HCT116 (cell line): ENCODE measurements at regions not wholly inside any gene's neighbourhood (a gene's known extent, or its start where the extent isn't known, plus 50 kb on each side); places are given as distances from the start of the nearest gene placed in this dataset.

Experiments used
- ATAC-seq: fragments of 200-7000 bp; cut with Tn5 transposase; 2 replicates; pipeline ENCODE4 v1.9.1; 2020; ENCODE audit warnings: mild to moderate bottlenecking, moderate library complexity
- BruUV-seq: library from RNA; stranded (reverse); fragments of 400-500 nt; replicated peaks from 2 replicates; lab custom pipeline; 2021; lab: Mats Ljungman, UMichigan
- CTCF ChIA-PET: fragments of 300-600 bp; sonication (Branson Sonifier 250); formaldehyde crosslinking; loops from one replicate; lab custom pipeline; 2021; ENCODE audit warnings: antibody characterized with exemption; lab: Charles Lee
- POLR2A ChIA-PET: fragments of 300-600, 350-600 bp; sonication (Branson Sonifier 250); formaldehyde crosslinking; loops from one replicate; lab custom pipeline; 2021; ENCODE audit warnings: antibody characterized with exemption; lab: Charles Lee
- RAD21 ChIA-PET, 2 experiments: fragments of 300-600 bp; sonication (Branson Sonifier 250); formaldehyde crosslinking; loops; one replicate each; lab custom pipeline; 2023; ENCODE audit warnings: low total read pairs in 2 of 2; ENCODE audit not compliant: uncharacterized antibody in 2 of 2, unreplicated experiment in 2 of 2, low non-redundant PET in 1 of 2; lab: Charles Lee
- DNase-seq: peaks from one replicate; pipeline ENCODE4 v3.0.0-alpha.2; 2010; ENCODE audit warnings: low read depth, low spot score
- H2AFZ ChIP-seq: fragments of 200-600 bp; shearing (Covaris generic), sonication (generic); 2 replicates; pipeline ENCODE4 v1.6.1; 2017; ENCODE audit warnings: low read depth, mixed run types, mixed read lengths, antibody characterized with exemption, low read length; ENCODE audit not compliant: poor library complexity, severe bottlenecking
- H3K27ac ChIP-seq: 2 replicates; pipeline ENCODE4 v1.5.1; 2012; ENCODE audit warnings: low read depth, low read length
- H3K27me3 ChIP-seq: fragments of 200-600 bp; sonication (generic); 2 replicates; pipeline ENCODE4 v1.6.1; 2016; ENCODE audit warnings: mixed run types, low read length, mixed read lengths; ENCODE audit not compliant: insufficient read depth
- H3K36me3 ChIP-seq, 2 experiments: fragments of 200-500 bp in 1 of 2; fragments of 200-600 bp in 1 of 2; sonication (Bioruptor generic) in 1 of 2; sonication (generic) in 1 of 2; 2 replicates each; pipeline versions ENCODE4 v1.5.1 to v1.6.1; 2014 to 2016; ENCODE audit warnings: low read length in 2 of 2, inconsistent platforms in 1 of 2, mixed read lengths in 1 of 2, mixed run types in 1 of 2; ENCODE audit not compliant: insufficient read depth in 2 of 2, control insufficient read depth in 1 of 2
- H3K4me1 ChIP-seq, 2 experiments: fragments of 200-600 bp in 1 of 2; sonication (generic) in 1 of 2; 2 replicates each; pipeline versions ENCODE4 v1.5.1 to v1.6.1; 2012 to 2017; ENCODE audit warnings: low read length in 2 of 2, inconsistent platforms in 1 of 2, mild to moderate bottlenecking in 1 of 2, mixed read lengths in 1 of 2, mixed run types in 1 of 2, moderate library complexity in 1 of 2; ENCODE audit not compliant: insufficient read depth in 2 of 2, control insufficient read depth in 1 of 2
- H3K4me2 ChIP-seq: fragments of 200-600 bp; sonication (generic); 2 replicates; pipeline ENCODE4 v1.6.1; 2017; ENCODE audit warnings: mixed run types, low read length, mixed read lengths
- H3K4me3 ChIP-seq, 2 experiments: fragments of 200-600 bp in 1 of 2; sonication (generic) in 1 of 2; replicated peaks in 1 of 2; 2 replicates each; pipeline ENCODE4 v1.5.1; 2011 to 2016; ENCODE audit warnings: low read length in 2 of 2, control low read depth in 1 of 2, low read depth in 1 of 2, mild to moderate bottlenecking in 1 of 2, mixed read lengths in 1 of 2, mixed run types in 1 of 2
- H3K79me2 ChIP-seq: fragments of 200-600 bp; sonication (generic); 2 replicates; pipeline ENCODE4 v1.6.1; 2017; ENCODE audit warnings: mild to moderate bottlenecking, mixed run types, low read length, moderate library complexity, mixed read lengths; ENCODE audit not compliant: insufficient read depth
- H3K9ac ChIP-seq: fragments of 200-600 bp; sonication (generic); 2 replicates; pipeline ENCODE4 v1.6.1; 2016; ENCODE audit warnings: low read length, mixed read lengths
- H3K9me2 ChIP-seq: fragments of 200-600 bp; sonication (generic), shearing (Covaris generic); 2 replicates; pipeline ENCODE4 v1.6.1; 2017; ENCODE audit warnings: mixed run types, mild to moderate bottlenecking, moderate library complexity; ENCODE audit not compliant: insufficient read depth
- H3K9me3 ChIP-seq, 2 experiments: fragments of 200-500 bp in 1 of 2; fragments of 200-600 bp in 1 of 2; sonication (Bioruptor generic) in 1 of 2; sonication (generic) in 1 of 2; 2 replicates each; pipeline ENCODE4 v1.6.1; 2014 to 2017; ENCODE audit warnings: low read length in 2 of 2, mixed read lengths in 2 of 2, inconsistent platforms in 1 of 2, low read depth in 1 of 2, mild to moderate bottlenecking in 1 of 2, mixed run types in 1 of 2, moderate library complexity in 1 of 2; ENCODE audit not compliant: control insufficient read depth in 1 of 2, insufficient read depth in 1 of 2
- H4K20me1 ChIP-seq: fragments of 200-600 bp; sonication (generic), shearing (Covaris generic); 2 replicates; pipeline ENCODE4 v1.6.1; 2017; ENCODE audit warnings: mixed run types, mild to moderate bottlenecking, moderate library complexity; ENCODE audit not compliant: insufficient read depth
- EGR1 ChIP-seq: IDR thresholded peaks from 2 replicates; pipeline ENCODE4 v1.6.1; 2012; ENCODE audit warnings: low read depth
- EZH2 ChIP-seq: fragments of 200-600 bp; sonication (generic); IDR thresholded peaks from 2 replicates; pipeline ENCODE4 v1.6.1; 2017; ENCODE audit warnings: antibody characterized with exemption, mixed run types
- SRF ChIP-seq: IDR thresholded peaks from 2 replicates; pipeline ENCODE4 v1.6.1; 2012; ENCODE audit warnings: low read depth
- TCF7L2 ChIP-seq: IDR thresholded peaks from 2 replicates; pipeline ENCODE4 v1.7.0; 2011; ENCODE audit warnings: borderline replicate concordance, inconsistent platforms; ENCODE audit not compliant: insufficient read depth, insufficient read length; ENCODE audit errors: extremely low read depth
- intact Hi-C: fragments of 100-400 bp; cut with micrococcal nuclease; formaldehyde crosslinking; loops from 2 replicates; pipeline ENCODE4 v1.10.0; 2022
- TF ChIP-seq, protein P1 (sequence below), 3 experiments: fragments of 200-600 bp in 1 of 3; sonication (generic) in 1 of 3; IDR thresholded peaks in 2 of 3; conservative IDR thresholded peaks in 1 of 3; 2 replicates each; pipeline ENCODE4 v1.5.1; 2012 to 2017; ENCODE audit warnings: low read depth in 2 of 3, low read length in 2 of 3, antibody characterized with exemption in 1 of 3, borderline replicate concordance in 1 of 3, control low read depth in 1 of 3, mild to moderate bottlenecking in 1 of 3, mixed read lengths in 1 of 3, mixed run types in 1 of 3, moderate library complexity in 1 of 3; ENCODE audit not compliant: insufficient read depth in 1 of 3
- TF ChIP-seq, protein P2 (sequence below): IDR thresholded peaks from 2 replicates; pipeline ENCODE4 v1.6.1; 2012

DNA sequence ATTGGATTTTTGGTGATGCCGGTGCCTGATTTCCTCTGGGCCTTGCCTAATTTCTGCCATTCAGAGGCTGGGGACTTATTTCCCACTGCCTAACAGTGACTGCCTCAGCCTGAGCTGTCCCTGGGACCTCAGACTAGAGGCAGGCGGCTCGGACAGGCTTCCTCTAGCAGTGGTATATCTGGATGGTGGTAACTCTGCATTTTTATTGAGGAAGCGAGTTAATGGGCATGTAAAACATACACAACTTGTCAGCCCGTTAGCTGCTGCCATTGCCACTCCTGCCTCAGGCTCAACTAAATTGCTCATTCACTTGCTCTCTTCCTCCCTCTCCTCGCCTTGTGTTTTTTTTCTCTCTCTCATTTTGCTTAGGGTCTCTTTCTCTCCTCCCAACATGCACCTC is 561.6 kb downstream of the BUD13 start (continued):
- TF ChIP-seq, protein P1, sequence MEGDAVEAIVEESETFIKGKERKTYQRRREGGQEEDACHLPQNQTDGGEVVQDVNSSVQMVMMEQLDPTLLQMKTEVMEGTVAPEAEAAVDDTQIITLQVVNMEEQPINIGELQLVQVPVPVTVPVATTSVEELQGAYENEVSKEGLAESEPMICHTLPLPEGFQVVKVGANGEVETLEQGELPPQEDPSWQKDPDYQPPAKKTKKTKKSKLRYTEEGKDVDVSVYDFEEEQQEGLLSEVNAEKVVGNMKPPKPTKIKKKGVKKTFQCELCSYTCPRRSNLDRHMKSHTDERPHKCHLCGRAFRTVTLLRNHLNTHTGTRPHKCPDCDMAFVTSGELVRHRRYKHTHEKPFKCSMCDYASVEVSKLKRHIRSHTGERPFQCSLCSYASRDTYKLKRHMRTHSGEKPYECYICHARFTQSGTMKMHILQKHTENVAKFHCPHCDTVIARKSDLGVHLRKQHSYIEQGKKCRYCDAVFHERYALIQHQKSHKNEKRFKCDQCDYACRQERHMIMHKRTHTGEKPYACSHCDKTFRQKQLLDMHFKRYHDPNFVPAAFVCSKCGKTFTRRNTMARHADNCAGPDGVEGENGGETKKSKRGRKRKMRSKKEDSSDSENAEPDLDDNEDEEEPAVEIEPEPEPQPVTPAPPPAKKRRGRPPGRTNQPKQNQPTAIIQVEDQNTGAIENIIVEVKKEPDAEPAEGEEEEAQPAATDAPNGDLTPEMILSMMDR (IDR thresholded peaks at IDR 0.05 in 2 of 3, conservative IDR thresholded peaks at IDR 0.05 in 1 of 3; ENCODE audit: borderline replicate concordance in 1 of 3, insufficient read depth in 1 of 3, low read depth in 2 of 3, low read length in 2 of 3), result no peak
- TF ChIP-seq TCF7L2 (no peak), SRF (no peak), EGR1 (no peak)
- TF ChIP-seq, protein P2, sequence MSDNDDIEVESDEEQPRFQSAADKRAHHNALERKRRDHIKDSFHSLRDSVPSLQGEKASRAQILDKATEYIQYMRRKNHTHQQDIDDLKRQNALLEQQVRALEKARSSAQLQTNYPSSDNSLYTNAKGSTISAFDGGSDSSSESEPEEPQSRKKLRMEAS, result no peak

DNA sequence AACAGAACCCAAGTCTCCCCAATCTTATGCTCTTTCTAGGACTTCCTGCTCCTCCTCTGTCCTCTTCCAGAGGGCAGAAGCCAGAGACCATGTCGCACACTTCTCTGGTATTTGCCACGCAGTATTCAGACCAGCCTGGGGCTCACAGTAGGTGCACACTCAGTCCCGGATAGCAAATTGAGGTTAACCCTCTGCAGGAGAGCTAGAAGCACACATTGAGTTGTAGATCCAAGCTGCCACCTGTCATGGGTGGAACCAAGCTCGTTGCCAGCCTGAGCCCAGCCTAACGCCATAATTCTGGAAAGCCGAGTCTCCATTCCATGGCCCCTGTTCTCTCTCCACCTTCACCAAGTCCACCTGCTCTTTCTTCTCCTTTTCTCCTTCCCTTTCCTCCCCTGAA is 562.1 kb downstream of the BUD13 start:
- H3K4me3 ChIP-seq, result no peak overlapping the region
- H3K27me3 ChIP-seq, result 0 out of 2 replicates have a peak, but pooled peaks cover 9% of the 10 kb centered on the region
- no peaks in the 10 kb centered on the region for H3K79me2 ChIP-seq
- no TSS peak for BruUV-seq
- intact Hi-C loops, result loop anchor here (10.0 kb wide), 1 partner anchor 434 kb away; no protein-coding TSS in a partner anchor
- TF ChIP-seq EZH2, result no peak
- TF ChIP-seq, all 23 proteins: peak for 0
- no peak overlapping the region for H2AFZ ChIP-seq
- no peaks in the 10 kb centered on the region for H3K36me3 ChIP-seq
- no peaks in the 10 kb centered on the region for H4K20me1 ChIP-seq
- DNase-seq (no peak), ATAC-seq (no peak)
- H3K9ac ChIP-seq, result no peak overlapping the region
- no peaks in the 10 kb centered on the region for H3K9me2 ChIP-seq
- POLR2A ChIA-PET, result no interaction called here
- CTCF ChIA-PET, result no interaction called here
- no peak overlapping the region for H3K4me2 ChIP-seq
- RAD21 ChIA-PET, result no interaction called here
- H3K9me3 ChIP-seq, result no peaks in the 10 kb centered on the region
- H3K27ac ChIP-seq, result no peak overlapping the region
- H3K4me1 ChIP-seq, result no peaks in the 10 kb centered on the region
